HEK293 (cell line): ENCODE measurements at regions not wholly inside any gene's neighbourhood (a gene's known extent, or its start where the extent isn't known, plus 50 kb on each side); places are given as distances from the start of the nearest gene placed in this dataset.

Experiments used
- ATF2 ChIP-seq: fragments of 450-650 bp; formaldehyde crosslinking; IDR thresholded peaks from 2 replicates; pipeline ENCODE4 v1.5.1; 2016; ENCODE audit warnings: missing biosample characterization, missing genetic modification characterization, low read depth
- CTCF ChIP-seq: fragments of 450-650 bp; formaldehyde crosslinking; IDR thresholded peaks from 2 replicates; pipeline ENCODE4 v1.5.1; 2016; ENCODE audit warnings: missing biosample characterization, missing genetic modification characterization
- GLIS2 ChIP-seq: fragments of 450-650 bp; formaldehyde crosslinking; IDR thresholded peaks from 2 replicates; pipeline ENCODE4 v1.5.1; 2016; ENCODE audit warnings: missing biosample characterization, missing genetic modification characterization
- REST ChIP-seq: fragments of 450-650 bp; formaldehyde crosslinking; IDR thresholded peaks from 2 replicates; pipeline ENCODE4 v1.5.1; 2016; ENCODE audit warnings: missing biosample characterization, missing genetic modification characterization
- ZNF202 ChIP-seq: fragments of 450-650 bp; formaldehyde crosslinking; IDR thresholded peaks from 2 replicates; pipeline ENCODE4 v1.5.1; 2016; ENCODE audit warnings: missing biosample characterization, missing genetic modification characterization, borderline replicate concordance
- ZNF274 ChIP-seq, 2 experiments: fragments of 200-500 bp in 1 of 2; fragments of 450-650 bp in 1 of 2; sonication (Bioruptor generic) in 1 of 2; formaldehyde crosslinking in 1 of 2; IDR thresholded peaks; 2 replicates each; pipeline versions ENCODE4 v1.5.1 to v1.6.1; 2014 to 2016; ENCODE audit warnings: borderline replicate concordance in 1 of 2, inconsistent platforms in 1 of 2, low read length in 1 of 2, missing biosample characterization in 1 of 2, missing genetic modification characterization in 1 of 2
- ZNF398 ChIP-seq: fragments of 450-650 bp; formaldehyde crosslinking; IDR thresholded peaks from 2 replicates; pipeline ENCODE4 v1.5.1; 2017; ENCODE audit warnings: missing biosample characterization, missing genetic modification characterization
- ZNF433 ChIP-seq: fragments of 450-650 bp; formaldehyde crosslinking; IDR thresholded peaks from 2 replicates; pipeline ENCODE4 v1.5.1; 2016; ENCODE audit warnings: missing biosample characterization, missing genetic modification characterization, low read depth
- ZNF501 ChIP-seq: fragments of 450-650 bp; formaldehyde crosslinking; IDR thresholded peaks from 2 replicates; pipeline ENCODE4 v1.5.1; 2016; ENCODE audit warnings: missing biosample characterization, missing genetic modification characterization
- ZNF544 ChIP-seq: fragments of 450-650 bp; formaldehyde crosslinking; IDR thresholded peaks from 2 replicates; pipeline ENCODE4 v1.5.0; 2017; ENCODE audit warnings: missing biosample characterization, missing genetic modification characterization
- ZNF76 ChIP-seq: fragments of 450-650 bp; formaldehyde crosslinking; IDR thresholded peaks from 2 replicates; pipeline ENCODE4; 2016; ENCODE audit warnings: low read depth, missing biosample characterization, missing genetic modification characterization, borderline replicate concordance
- ZSCAN5A ChIP-seq: fragments of 450-650 bp; formaldehyde crosslinking; IDR thresholded peaks from 2 replicates; pipeline ENCODE4 v1.5.1; 2016; ENCODE audit warnings: missing biosample characterization, missing genetic modification characterization

- TF ChIP-seq ATF2 (tag by site-specific recombination) (no peak), CTCF (tag by site-specific recombination) (no peak), ZSCAN5A (tag by site-specific recombination) (no peak), ZNF398 (tag by site-specific recombination) (no peak), ZNF544 (tag by site-specific recombination) (no peak), ZNF76 (tag by site-specific recombination) (no peak), ZNF202 (no peak), ZNF433 (tag by site-specific recombination) (no peak), ZNF501 (tag by site-specific recombination) (no peak), ZNF274 (IDR thresholded peaks at IDR 0.05; ENCODE audit: low read length) (no peak), ZNF274 (tag by site-specific recombination; IDR thresholded peaks at IDR 0.05; ENCODE audit: borderline replicate concordance) (no peak), REST (tag by site-specific recombination) (no peak), GLIS2 (tag by site-specific recombination) (no peak)
Observed at GRCh38 chr10:56096226-56096517, 264.9 kb downstream of the ZWINT start.
